NCI-H1694 (cell line): ENCODE measurements at regions not wholly inside any gene's neighbourhood (a gene's known extent, or its start where the extent isn't known, plus 50 kb on each side); places are given as distances from the start of the nearest gene placed in this dataset.

Source experiments
- DNase-seq: peaks from one replicate; lab custom pipeline; 2025; lab: John Stamatoyannopoulos, UW

DNA sequence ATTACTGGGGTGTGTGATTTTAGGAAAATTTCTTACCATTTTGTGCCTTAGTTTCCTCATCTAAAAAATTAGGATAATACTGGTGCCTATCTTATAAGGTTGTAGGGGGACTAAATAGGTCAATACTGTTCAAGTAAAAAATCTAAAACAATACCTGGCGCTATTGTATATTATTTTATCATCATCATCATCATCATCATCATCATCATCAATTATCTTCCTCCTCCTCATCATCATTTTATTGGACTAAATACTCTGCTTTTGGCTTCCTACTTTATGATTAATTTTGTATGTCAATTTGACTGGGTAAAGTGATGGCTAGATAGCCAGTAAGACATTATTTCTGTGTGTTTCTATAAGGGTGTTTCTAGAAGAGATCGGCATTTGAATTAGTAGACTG lies 435.5 kb downstream of the DHX35 start:
- DNase-seq, result no peak

DNA sequence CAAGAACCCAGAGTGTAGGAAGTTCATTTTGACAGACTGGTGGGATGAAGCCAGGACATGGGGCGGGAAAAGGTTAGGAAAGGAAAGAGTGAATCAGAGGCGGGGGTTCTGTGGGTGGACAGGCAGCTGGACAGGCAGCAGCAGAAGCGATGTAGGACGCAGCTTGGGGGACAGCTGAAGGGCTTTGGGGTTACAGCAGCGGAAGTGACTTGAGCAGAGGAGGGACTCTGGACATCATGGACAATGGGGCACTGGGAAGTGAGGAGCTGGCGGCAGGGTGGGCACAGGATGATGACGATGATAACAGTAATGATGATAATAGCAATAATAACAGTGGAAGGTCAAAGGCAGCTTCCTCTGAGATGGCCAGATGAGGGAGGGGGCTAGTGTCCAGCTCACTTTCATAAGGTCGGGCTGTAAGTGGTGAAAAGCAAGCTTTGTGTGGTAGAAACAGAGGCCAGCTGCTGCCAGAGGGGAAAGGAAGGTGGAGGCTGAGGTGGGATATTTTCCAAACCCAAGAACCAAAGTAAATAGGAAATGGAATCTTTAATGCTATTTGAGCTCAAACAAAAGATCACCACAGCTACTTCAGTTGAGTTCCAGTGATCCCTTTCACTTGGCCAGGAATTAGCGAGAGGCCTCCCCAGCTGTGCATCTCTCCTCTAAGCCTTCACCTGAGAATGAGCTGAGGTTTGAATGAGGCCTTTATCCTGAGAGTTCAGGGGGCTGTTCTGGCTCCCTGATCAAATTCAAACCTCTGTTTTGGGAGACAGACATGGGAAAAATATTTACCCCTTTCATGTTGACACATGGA lies 433.5 kb downstream of the DHX35 start:
- DNase-seq, result no peak

DNA sequence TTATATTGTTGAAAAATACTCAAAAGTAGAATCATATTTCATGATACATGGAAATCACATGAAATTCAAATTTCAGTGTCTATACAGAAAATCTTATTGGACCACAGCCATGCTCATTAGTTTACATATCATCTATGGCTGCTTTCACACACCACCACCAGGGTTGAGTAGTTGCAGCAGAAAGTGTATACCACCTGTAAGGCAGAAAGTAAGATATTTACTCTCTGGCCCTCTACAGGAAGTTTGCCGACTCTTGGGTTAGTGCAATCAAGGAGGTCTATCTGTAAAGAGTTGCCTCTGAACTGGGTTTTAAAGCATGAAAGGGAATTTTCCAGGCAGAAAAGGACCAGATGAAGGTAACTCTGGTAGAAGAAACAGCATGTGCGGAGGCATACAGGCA lies 432.3 kb downstream of the DHX35 start:
- DNase-seq, result no peak

DNA sequence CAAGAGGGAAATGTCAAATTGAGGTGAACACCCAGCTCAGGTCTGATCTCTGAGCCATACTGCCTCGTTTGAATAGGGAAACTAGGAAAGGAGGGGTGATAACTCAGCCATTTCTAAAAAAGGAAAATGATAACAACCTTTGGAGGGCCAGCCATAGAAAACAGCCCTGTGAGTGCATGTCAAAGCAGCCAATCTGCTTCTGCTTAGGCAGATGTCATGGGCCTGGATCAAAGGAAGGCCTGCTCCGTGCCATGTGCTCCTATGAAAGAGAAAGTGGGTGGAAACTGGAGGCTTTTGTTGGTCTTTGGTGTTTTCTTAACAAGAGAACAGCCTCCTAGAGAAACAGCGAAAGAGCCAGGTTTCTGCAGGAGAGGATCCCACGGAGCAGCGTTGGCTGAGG lies 428.0 kb downstream of the DHX35 start:
- DNase-seq, result no peak

DNA sequence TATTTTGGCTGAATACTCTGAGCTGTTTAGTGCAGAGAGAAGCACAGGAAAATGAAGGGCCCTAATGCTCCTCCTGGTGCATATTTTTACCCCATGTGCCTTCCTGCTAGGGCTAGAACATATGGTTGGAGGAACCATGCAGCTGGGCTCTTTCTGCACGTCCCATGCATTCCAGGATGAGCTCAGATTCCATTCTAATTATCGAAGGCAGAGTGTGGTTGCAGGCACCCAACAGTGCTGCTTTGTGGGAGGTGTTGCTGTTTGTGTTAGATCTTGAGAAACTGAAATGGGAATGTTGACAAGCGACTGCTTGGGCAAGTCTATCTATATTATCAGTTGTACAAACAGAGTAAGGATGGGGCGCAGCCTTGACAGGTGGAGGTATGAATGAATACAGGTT lies 419.5 kb downstream of the DHX35 start:
- no peak for DNase-seq

DNA sequence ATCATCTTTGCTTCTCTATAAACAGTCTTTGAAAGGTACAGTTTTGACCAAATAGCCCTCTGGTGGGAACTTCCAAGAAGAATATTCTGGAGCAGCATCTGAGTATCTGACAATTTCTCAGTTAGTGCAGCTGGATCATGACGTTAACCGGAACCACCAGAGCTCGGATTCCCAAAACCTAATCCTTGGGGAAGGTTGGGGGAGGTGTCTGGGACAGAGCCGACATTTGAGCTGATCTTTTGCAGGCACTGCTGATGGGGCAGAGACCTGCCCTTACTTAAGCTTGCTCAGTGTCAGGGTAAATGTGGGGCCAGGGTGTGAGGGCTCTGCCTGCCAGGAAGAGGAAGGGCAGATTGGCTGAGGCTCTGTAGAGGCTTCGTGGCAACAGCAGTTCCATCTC lies 416.6 kb downstream of the DHX35 start:
- no peak for DNase-seq

DNA sequence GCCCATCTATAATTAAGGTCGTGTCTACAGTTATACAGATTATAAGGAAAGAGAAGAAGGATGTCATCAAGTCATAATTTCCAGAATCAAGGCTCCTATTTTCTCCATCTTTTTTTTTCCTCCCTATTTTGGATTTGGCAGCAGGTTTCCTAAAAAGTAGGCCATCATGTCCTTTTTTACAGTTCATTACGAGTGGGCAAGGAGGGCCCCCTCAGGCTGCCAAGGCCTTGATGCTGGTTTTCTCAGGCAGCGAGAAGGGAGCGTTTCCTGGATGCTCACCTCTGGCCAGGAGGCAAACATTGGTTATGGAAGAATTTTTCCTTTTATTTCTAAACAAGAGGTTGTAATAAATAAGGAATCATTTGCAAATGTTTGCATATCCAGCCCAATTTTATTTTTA lies 414.6 kb downstream of the DHX35 start:
- DNase-seq, result no peak

DNA sequence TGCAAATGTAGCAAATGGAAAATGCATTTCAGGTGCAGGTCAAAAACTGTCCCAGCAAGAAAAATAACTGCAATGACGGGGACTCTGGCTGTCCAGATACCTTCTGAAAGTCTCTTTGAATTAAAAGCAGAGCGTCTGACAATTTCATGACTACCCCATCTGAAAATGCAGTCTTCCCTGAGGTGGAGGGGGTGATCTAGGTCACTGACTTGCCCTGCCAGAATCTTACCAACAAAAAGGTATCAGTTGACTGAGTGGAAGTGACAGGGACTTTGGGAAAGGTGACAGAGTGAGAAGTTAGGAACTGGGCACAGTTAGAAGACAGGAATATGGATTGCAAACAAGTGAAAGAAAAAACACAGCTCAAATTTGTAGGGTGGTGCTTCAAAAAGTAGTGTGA lies 402.2 kb downstream of the DHX35 start:
- no peak for DNase-seq

DNA sequence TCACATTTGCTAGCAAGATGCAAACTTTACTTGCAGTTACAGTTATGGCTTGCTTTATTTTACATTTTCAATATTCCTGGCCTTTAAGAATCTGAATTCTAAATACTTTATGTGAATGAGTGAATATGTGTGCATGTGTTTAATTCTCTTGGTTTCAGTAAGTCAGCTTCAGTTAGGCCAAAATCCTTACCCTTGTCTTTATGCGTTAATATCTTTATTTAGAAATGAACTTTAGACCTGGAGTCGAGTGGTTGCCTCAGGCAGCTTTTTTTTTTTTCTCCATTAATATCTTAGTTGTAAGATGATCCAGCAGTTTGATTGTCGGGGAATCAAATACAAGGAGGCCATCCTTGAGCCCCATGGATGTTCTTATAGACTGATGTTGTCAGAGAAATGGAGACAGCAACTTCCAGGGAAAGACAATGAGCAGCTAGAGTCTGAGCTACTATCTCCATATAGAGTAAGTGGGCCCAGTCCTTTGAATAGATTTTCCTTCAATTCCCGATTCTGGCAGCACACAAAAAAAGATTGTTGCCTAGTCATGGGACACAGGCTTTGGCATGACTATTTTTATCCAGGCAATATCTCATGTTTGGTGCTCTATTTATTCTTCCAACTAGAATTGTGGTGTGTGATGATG lies 398.0 kb downstream of the DHX35 start:
- no peak for DNase-seq

DNA sequence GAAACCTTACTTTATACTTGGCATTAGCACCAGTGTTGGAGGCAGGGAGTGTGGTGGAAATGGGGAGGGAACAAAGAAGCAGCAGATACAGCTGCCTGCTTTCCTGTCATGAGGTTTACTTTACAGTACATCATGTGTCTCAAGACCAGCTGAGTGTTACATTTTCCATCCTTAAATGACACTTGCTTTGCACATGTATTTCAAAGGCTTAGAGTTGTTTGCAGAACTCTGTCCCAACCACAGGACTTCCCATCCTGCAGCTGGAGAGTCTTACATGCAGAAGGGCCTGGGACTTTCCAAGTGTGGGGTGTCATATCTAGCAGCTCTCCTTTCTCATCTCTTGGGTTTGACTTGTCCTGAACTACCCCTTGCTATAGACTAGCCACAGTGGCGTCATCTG lies 395.9 kb downstream of the DHX35 start:
- DNase-seq, result no peak

DNA sequence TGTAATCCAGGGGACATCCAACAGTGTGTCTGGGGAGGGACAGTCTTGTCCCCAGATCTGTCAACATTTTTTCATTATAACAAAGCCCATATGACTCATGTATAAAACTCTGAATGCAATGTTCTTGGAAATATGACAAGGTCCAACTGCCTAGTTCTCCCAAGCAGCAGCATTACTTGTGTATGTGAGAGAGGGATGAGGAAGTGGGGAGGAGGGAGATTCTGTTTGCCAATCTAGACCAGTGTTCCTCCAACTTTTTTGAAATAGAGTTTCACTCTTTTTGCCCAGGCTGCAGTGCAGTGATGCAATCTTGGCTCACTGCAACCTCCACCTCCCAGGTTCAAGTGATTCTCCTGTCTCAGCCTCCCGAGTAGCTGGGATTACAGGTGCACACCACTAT lies 394.8 kb downstream of the DHX35 start:
- DNase-seq, result no peak

DNA sequence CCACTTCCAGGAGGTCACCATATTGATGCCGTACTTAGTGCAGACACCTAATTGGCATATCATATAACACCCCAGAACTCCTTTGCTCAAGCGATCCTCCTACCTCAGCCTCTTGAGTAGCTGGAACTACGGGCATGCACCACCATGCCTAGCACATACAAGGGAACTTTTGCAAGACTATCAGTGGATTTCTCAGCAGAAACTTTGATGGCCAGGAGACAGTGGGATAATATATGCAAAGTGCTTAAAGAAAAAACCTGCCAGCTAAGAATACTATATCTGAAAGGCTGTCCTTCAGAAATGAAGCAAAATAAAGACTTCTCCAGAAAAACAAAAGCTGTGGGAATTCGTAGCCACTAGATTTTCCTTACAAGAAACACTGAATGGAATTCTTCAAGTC lies 387.1 kb downstream of the DHX35 start:
- DNase-seq, result no peak

DNA sequence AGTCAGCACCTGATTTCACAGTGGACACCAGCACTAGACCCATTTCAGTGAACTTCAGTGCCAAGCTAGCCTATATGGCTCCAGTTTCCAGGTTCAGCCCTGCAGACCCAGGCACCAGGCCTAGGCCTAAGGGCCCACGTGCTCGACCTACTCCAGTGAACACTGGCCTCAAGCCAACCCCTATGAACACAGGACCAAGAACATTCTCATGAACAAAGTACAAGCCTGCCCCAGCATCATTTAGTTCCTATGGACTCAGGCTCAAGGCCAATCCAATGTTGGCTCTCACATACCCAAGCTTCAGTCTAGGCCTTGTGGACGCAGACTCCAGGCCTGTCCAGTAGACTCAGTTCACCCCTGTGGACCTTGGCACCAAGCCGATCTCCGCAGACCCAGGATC lies 385.5 kb downstream of the DHX35 start:
- DNase-seq, result no peak

DNA sequence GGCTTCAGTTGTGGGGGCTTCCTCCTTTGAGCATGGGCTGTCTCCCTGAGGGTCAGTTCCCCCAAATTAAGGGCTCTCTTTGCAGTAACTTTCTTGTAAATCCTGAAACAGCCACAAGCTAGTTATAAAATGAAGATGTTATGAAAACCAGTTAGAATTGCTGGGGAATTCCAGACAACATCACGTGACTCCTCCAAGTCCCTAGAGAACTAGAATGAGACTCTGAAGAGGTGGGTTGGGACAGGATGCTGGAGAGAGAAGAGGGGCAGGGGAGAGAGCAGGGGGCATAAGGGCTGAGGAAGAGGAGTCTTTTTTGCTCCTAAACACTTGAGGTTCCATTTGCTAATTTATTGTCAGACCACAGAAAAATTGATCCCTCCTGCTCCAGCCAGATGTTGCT lies 380.3 kb downstream of the DHX35 start:
- no peak for DNase-seq

DNA sequence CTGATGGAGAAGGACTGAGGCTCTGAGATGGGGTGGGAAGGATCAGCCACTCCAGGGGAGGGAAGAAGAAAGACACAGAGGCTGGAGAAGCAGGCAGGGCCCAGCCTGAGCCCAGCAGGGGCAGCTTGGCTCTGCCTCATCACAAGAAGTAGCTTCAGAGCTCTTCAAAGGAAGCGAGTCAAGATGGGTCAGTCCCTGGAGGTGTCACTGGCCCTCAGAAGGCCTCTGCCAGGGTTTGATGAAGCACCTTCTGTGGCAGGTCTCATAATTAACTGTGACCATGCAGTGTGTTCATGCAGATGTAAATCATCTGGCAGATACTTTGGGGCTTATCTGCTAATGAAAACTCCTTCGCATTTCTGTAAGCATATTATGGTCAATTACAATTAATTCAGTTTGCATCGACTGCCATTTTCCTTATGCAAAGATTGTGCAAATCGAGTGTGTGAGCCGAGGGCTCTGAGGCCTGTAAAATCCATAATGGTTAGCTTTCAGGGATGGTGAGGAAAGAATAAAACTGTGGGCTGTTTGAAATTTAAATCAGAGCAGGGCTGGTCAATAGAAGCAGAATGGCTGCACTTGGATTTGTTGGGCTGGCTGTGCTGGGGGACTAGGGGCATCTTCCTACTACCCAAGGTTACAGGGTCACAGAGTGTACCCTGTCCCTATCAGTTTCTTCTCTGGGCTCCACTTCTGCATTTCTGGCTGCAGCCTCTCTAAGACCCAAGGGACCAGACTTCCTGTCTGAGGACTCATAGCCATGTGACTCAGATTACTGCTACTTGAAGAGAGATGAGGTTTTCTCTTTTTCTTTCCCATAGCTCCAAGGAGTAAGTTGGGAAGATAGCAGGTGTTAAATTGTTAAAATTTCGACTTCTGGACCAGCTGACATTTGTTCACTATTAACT lies 376.6 kb downstream of the DHX35 start:
- DNase-seq, result no peak

DNA sequence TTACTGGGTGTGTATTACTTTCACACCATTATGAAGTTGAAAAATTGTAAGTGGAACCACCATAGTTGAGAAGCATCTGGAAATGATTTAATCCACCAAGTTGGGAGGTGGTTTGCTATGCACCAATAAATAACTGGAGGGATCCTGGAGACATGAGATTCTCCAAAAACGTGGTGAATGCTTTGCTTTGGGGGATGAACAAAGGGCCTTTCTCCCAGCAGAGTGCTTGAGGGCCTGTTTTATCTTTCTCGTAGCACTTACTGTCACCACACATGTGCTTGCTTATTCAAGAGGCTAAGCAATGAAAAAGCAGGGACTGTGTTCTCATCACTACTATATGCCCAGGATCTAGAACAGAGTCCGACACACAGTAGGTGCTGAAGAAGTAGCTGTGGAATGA lies 371.1 kb downstream of the DHX35 start:
- no peak for DNase-seq

DNA sequence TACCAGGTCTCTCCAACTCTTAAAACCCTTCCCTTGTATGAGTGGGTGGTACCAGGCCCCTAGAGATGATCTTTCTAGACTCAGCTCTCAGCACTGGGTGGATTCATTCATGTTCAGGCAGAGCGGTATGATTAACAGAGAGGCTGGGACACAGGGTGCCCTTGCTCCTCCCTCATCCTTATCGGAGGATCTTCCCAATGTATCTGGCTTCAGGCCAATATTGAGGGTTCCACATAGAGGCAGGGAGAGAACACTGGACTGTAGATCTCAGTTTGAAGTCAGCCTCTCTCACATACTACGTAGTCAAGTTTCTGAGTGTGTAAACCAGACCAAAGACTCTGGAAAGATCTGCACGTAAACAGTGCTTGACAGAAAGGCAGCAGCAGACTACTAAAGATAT lies 366.2 kb downstream of the DHX35 start:
- DNase-seq, result no peak

DNA sequence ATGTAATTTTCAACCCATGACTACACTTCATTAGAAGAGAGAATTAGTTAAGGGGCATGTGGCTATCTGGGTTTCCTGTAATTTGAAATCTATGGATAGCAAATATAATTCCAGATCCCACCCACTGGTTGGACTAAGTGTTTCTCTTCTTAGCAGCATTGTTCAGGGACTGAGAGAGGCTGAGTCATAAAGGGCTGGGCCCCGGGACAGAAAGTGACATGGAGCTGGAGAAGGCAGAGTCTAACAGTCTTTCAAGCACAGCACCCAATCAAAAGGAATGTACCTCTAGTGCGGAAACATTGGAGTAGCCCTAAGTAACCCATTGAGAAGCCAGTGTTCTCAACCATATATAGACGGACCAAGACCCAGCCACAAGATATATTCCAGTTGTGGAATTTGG lies 363.9 kb downstream of the DHX35 start:
- no peak for DNase-seq

DNA sequence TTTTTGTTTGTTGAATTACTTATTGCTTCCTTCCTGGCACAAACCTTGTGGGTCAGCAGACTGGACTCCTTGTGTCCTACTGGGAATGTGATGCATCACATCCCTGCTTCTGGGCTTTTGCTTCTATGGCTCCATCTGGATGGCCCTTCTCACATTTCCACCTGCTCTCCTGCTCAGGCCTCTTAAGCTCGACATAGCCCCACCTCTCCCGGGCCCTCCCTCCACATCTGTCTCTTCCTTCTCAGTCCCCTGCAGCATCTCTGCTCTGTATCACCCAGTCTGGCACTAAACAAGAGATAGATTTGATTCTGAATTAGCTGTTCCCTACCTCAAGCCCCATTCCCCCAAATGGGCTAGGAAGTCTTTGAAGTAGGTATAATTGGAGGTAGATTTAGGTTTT lies 356.8 kb downstream of the DHX35 start:
- no peak for DNase-seq

DNA sequence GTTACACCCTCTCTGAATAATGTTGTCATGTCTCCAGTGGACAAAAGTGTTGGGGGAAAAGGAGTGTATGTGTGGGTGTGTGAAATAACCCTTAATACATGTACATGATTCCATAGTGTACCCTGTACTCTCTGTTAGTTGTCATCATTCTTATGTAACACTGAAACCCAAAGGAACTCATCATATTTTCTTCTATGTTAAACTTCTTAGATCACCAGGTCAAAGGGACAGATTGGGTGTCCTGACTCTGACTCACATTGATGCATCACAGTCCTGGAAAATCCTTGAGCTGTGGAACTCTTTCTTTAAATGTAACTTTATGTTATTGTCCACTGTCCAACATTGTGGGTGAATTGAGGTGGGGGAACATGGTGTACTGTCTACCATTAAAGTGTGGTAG lies 350.5 kb downstream of the DHX35 start:
- no peak for DNase-seq

DNA sequence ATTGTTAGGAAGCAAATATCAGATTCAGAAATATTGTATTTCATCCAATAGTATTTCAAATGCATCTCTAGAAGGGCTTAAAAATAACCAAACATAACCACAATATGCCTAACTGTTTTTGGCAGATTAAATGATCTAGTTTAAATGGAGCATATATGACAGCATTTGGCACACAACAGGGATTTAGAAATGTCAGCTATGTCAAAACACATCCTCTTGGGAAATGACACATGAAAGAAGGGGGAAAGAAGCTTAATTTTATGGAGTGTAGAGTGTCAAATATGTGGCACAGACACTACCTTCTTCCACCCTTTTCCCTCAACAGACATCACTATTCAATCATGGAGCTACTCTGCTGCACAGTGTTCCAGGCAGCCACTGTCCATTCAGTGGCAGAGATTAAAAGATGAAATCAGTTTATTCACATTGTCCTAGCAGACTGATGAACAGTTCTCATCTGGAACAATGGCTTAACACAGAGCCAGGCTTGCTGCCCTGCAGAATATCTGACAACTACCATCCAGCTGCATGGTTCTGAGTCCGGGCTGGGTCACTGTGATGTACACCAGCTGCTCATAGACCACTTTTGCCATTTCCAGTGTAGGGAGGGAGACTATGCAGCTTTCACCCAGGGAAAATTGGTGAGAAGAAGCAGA lies 349.8 kb downstream of the DHX35 start:
- DNase-seq, result no peak

DNA sequence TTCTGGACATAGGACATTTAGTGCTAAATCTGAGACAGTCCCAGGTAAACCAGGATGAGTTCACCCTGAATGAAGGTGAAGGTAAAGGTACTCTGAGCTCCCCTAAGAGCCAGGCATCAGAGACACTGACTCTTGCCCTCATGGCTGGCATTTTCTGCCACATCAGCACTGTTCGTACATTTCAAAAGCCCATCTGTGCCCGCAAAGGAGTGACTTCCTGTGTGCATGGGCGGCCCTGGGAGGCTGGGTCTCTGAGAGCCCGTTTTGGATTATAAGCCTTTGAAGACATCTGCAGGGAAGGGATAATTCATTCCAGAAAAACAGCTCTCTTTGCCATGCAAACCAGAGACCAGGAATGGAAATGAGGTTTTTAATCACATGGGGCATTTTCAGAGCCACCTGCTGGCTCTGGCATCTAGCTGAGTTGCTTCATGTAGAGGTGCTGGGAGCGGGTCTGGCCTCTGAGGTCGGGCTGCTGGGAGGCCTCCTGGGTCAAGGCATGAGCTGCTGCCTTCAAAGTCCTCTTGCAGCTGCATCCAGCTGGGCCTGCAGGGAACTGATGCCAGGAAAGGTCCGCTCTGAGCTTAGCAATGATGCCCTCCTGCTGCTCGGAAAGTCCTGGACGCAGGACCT lies 348.3 kb downstream of the DHX35 start:
- DNase-seq, result no peak
